Heart left ventricle (tissue), 16 donors: ENCODE measurements at regions not wholly inside any gene's neighbourhood (a gene's known extent, or its start where the extent isn't known, plus 50 kb on each side); places are given as distances from the start of the nearest gene placed in this dataset.

Source experiments
- ATAC-seq, 4 donors: fragments of 200-7000 bp; cut with Tn5 transposase; one replicate each; pipeline ENCODE4 v1.9.1; 2020 to 2022; ENCODE audit warnings: moderate library complexity in 4 of 4, mild to moderate bottlenecking in 3 of 4, moderate number of reproducible peaks in 1 of 4
- DNase-seq, 5 donors: peaks; one replicate each; pipeline ENCODE4 v3.0.0-alpha.2; 2020
- H3K27ac ChIP-seq, 12 donors: fragments of 200-600 bp; sonication (generic) in 4 of 12; one replicate each; pipeline versions ENCODE4 v1.5.0 to v1.8.0; 2016 to 2022; ENCODE audit warnings: mild to moderate bottlenecking in 2 of 12
- H3K27me3 ChIP-seq, 9 donors: fragments of 200-600 bp; sonication (generic) in 2 of 9; one replicate each; pipeline versions ENCODE4 v1.5.1 to v1.8.0; 2016 to 2022; ENCODE audit warnings: mild to moderate bottlenecking in 3 of 9
- H3K36me3 ChIP-seq, 9 donors: fragments of 200-600 bp; sonication (generic) in 2 of 9; one replicate each; pipeline versions ENCODE4 v1.5.0 to v1.8.0; 2018 to 2022; ENCODE audit warnings: mild to moderate bottlenecking in 2 of 9
- H3K4me1 ChIP-seq, 12 donors: fragments of 200-600 bp; sonication (generic) in 4 of 12; one replicate each; pipeline versions ENCODE4 v1.5.0 to v1.8.0; 2016 to 2022; ENCODE audit warnings: mild to moderate bottlenecking in 3 of 12
- H3K4me3 ChIP-seq, 12 donors: fragments of 200-600 bp; sonication (generic) in 4 of 12; one replicate each; pipeline versions ENCODE4 v1.5.0 to v1.8.0; 2017 to 2022; ENCODE audit warnings: mild to moderate bottlenecking in 9 of 12, moderate library complexity in 4 of 12
- H3K9me3 ChIP-seq, 12 donors: fragments of 200-600 bp; sonication (generic) in 4 of 12; one replicate each; pipeline versions ENCODE4 v1.5.0 to v1.8.0; 2016 to 2022; ENCODE audit warnings: mild to moderate bottlenecking in 1 of 12
- POLR2A ChIP-seq, 2 donors: fragments of 450-650 bp; IDR thresholded peaks; one replicate each; pipeline ENCODE4 v1.6.1; 2017; ENCODE audit warnings: antibody characterized with exemption in 2 of 2, mild to moderate bottlenecking in 2 of 2, moderate library complexity in 2 of 2
- WGBS, 4 donors: extraction: QIAGEN DNeasy Blood & Tissue Kit in 2 of 4; methylation state at CpG; one replicate each; pipeline versions ENCODE4 v1.1.5 to v1.1.7; 2013 to 2018; 5-methylcytosine and 5-hydroxymethylcytosine counted together
- intact Hi-C, 10 donors: fragments of 100-400 bp; cut with DNase I; formaldehyde crosslinking; loops; one replicate each; pipeline versions ENCODE4 v1.11.1 to v1.14.2; 2022
- TF ChIP-seq, protein P1 (sequence below), 12 donors: fragments of 200-600 bp; sonication (generic) in 4 of 12; IDR thresholded peaks; one replicate each; pipeline versions ENCODE4 v1.5.0 to v1.8.0; 2018 to 2022; ENCODE audit warnings: antibody characterized with exemption in 12 of 12, mild to moderate bottlenecking in 5 of 12
- donor health status: ischemic (EF 13 %, LVEDD 7.1; RV severe dilation, severe dysfunction).
- donor health status: healthy with polysubstance abuse.
- donor health status: DM: no; HTN: yes; CAD: no.
- donor health status: DM: no; HTN: no; CAD: no.
- donor health status: ischemic (EF 25% LVEDD 6.9; RV normal size, moderate dysfunction).
- donor health status: ischemic (EF 25% LVEDD 5.7; RV mildly dilated, moderate dysfunction).
- donor health status: healthy.
- donor health status: DM: yes; HTN: yes; CAD: no.
- donor health status: ischemic (EF 35%, LVEDD 5.7; RV mildly dilated, moderate dysfunction).
- donor health status: nonischemic (EF 11% LVEDD 7.7; RV severe dilation, severe dysfunction).
- donor health status: DM: yes; HTN: yes; CAD: no.
- donor health status: PGD.
- donor health status: ischemic (EF 29% LVEDD 5.4; RV normal size, mild dysfunction).
- donor health status: nonischemic (EF 23%, LVEDD 6.1; RV moderate dilation, normal function).

DNA sequence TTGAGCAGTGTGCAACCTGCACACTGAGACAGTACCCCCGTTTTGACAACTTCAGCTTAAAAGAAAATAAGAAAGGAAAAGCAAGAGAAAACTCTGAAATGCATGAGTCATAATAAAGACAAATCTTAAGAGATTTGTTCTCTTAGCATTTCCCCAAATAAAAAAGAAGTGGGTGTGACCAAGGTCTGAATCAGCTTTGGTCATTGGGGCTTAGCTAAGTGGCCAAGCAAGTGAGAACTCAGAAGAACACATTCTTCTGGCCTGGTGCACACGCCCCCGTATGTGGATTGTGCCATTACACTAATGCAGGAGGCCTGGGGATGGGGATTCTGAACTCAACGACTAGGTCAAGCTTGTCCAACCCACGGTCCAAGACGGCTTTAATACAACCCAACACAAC, 56.9 kb upstream of the PDZRN3 start:
- WGBS, 4 donors, result 75 to 85% (median 81%) methylated on average over 6 of the region's 6 CpGs
- ATAC-seq (peak in 1 of 4 donors; percentile 29), DNase-seq (no peak)
- TF ChIP-seq POLR2A (IDR thresholded peaks at IDR 0.05), result no peak
- TF ChIP-seq, protein P1, sequence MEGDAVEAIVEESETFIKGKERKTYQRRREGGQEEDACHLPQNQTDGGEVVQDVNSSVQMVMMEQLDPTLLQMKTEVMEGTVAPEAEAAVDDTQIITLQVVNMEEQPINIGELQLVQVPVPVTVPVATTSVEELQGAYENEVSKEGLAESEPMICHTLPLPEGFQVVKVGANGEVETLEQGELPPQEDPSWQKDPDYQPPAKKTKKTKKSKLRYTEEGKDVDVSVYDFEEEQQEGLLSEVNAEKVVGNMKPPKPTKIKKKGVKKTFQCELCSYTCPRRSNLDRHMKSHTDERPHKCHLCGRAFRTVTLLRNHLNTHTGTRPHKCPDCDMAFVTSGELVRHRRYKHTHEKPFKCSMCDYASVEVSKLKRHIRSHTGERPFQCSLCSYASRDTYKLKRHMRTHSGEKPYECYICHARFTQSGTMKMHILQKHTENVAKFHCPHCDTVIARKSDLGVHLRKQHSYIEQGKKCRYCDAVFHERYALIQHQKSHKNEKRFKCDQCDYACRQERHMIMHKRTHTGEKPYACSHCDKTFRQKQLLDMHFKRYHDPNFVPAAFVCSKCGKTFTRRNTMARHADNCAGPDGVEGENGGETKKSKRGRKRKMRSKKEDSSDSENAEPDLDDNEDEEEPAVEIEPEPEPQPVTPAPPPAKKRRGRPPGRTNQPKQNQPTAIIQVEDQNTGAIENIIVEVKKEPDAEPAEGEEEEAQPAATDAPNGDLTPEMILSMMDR (IDR thresholded peaks at IDR 0.05), result no peak
- peaks cover 0 to 5% (median 0%) of the 10 kb centered on the region in 12 donors for H3K4me1 ChIP-seq
- H3K27me3 ChIP-seq, result no peaks in the 10 kb centered on the region
- no peak overlapping the region for H3K4me3 ChIP-seq
- intact Hi-C loops, result no loop called here
- H3K9me3 ChIP-seq, result no peaks in the 10 kb centered on the region
- no peaks in the 10 kb centered on the region for H3K36me3 ChIP-seq
- H3K27ac ChIP-seq, result no peak overlapping the region

DNA sequence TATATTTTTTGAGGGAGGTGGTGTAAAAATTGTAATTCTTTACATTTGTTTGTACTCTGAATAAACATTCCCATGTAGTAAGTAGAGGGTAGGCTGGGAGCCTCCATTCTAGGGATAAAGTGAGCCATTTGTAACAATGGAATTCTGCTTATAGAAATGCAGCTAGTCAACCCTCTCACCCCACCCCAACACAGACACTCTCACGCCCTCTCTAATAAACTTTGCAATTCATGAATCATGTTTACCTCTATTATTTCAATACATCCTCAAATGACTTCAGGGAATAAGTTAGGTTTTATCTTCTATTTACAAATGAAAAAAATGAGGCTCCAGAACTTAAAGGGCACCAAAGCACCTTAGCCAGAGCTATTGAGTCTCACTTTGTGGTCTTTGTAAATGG, 56.5 kb upstream of the PDZRN3 start:
- no peak overlapping the region for H3K27ac ChIP-seq
- ATAC-seq (no peak), DNase-seq (no peak)
- H3K27me3 ChIP-seq, result no peaks in the 10 kb centered on the region
- peaks cover 0 to 5% (median 0%) of the 10 kb centered on the region in 12 donors for H3K4me1 ChIP-seq
- TF ChIP-seq POLR2A (IDR thresholded peaks at IDR 0.05), result no peak
- TF ChIP-seq, protein P1 (IDR thresholded peaks at IDR 0.05), result no peak
- intact Hi-C loops, result no loop called here
- H3K9me3 ChIP-seq, result no peaks in the 10 kb centered on the region
- no peaks in the 10 kb centered on the region for H3K36me3 ChIP-seq
- no peak overlapping the region for H3K4me3 ChIP-seq
- WGBS, 4 donors, result 78 to 90% (median 82%) methylated on average over 1 of the region's 1 CpG

DNA sequence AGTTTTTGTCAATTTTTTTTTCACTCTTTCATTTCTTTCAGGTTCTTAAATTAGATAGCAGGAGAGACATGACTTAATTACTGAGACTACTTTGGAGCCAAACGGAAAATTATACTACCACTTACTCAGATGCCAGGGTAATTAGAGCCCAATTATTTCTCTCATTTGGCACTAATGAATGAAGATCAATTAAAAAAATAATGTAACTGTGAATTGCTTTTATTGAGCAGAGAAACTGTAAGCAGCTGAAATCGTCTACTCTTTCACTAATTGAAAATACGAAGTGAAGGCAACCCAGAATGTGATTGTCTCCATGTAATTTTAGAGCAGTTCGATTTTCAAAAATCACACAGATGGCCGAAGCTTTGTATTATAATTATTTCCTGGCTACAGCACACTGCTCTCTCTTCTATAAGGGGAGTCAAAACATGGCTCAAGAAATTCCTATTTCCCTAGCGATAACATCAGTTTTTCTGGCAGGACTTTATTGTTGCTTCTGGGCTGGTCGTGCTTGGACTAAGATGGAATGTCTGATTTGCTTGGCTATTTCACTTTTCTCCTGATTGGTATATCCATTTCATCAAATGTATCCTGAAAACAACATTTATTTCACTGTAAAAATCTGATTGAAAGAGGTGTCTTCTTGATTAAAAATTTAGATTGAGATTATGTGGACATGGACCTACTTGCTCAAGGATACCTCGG, 55.8 kb upstream of the PDZRN3 start:
- WGBS, 4 donors, result 75 to 79% (median 78%) methylated on average over 8 of the region's 8 CpGs
- H3K27ac ChIP-seq, result no peak overlapping the region
- intact Hi-C loops, result no loop called here
- no peak for TF ChIP-seq POLR2A (IDR thresholded peaks at IDR 0.05)
- TF ChIP-seq, protein P1 (IDR thresholded peaks at IDR 0.05), result no peak
- H3K36me3 ChIP-seq, result no peaks in the 10 kb centered on the region
- H3K4me1 ChIP-seq, result peaks cover 0 to 5% (median 0%) of the 10 kb centered on the region in 12 donors
- DNase-seq, result no peak
- no peak for ATAC-seq
- H3K27me3 ChIP-seq, result no peaks in the 10 kb centered on the region
- no peaks in the 10 kb centered on the region for H3K9me3 ChIP-seq
- no peak overlapping the region for H3K4me3 ChIP-seq

DNA sequence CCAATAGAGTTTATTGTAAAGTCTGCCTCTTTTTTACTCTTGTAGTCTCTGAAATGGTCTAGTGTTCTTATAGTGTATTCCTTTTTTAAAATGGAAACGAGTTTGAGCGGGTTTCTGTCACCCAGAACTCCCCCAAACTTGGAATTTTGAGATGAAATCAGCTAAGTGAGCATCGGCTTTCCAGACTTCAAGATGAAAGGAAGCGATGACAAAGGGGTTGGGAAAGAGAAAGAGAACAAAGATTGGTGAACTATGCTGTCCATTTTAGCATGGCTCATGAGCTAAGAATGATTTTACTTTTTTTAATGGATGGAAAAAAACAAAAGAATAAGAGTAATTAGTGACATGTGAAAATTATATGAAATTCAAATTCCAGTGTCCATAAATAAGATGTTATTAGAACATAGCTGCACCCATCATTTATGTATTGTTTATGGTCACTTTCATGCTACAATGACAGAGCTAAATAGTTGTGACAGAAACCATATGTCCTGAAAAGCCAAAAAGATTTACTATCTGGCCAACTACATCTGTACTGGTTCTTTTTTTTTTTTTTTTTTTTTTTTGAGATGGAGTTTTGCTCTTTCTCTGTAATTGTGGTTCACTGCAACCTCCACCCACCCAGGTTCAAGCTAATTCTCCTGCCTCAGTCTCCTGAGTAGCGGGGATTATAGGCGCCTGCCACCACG, 52.7 kb upstream of the PDZRN3 start:
- DNase-seq (no peak), ATAC-seq (no peak)
- peaks cover 0 to 5% (median 0%) of the 10 kb centered on the region in 12 donors for H3K4me1 ChIP-seq
- TF ChIP-seq POLR2A (IDR thresholded peaks at IDR 0.05), result no peak
- TF ChIP-seq, protein P1 (IDR thresholded peaks at IDR 0.05), result no peak
- intact Hi-C loops, result no loop called here
- no peak overlapping the region for H3K4me3 ChIP-seq
- H3K27me3 ChIP-seq, result no peaks in the 10 kb centered on the region
- 82 to 89% (median 85%) methylated on average over 7 of the region's 7 CpGs for WGBS, 4 donors
- no peaks in the 10 kb centered on the region for H3K9me3 ChIP-seq
- H3K36me3 ChIP-seq, result no peaks in the 10 kb centered on the region
- H3K27ac ChIP-seq, result no peak overlapping the region
